ENCODE measurements at regions not wholly inside any gene's neighbourhood (a gene's known extent, or its start where the extent isn't known, plus 50 kb on each side); places are given as distances from the start of the nearest gene placed in this dataset.

DNA sequence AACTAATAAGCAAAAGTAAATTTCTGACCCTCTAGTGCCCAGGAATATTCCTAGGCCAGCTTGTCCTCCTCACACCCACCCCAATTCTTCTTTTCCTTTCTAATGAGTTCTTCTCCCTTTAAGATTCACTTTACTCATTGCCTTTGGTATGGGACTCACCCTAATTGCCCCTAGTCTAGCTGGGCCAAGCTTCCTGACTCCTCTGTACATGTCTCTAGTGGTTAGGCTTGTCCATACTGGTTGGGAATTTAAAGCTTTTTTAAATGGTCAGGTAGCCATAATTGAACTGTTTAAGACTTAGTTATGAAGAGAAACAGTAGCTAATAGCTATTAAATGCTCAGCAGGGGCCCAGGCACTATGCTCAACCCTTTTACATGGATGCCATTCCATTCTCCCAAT, 248.2 kb downstream of the C12orf42 start:
- no peak for TF ChIP-seq POLR2A (IDR thresholded peaks at IDR 0.05)
- TF ChIP-seq, protein P1, sequence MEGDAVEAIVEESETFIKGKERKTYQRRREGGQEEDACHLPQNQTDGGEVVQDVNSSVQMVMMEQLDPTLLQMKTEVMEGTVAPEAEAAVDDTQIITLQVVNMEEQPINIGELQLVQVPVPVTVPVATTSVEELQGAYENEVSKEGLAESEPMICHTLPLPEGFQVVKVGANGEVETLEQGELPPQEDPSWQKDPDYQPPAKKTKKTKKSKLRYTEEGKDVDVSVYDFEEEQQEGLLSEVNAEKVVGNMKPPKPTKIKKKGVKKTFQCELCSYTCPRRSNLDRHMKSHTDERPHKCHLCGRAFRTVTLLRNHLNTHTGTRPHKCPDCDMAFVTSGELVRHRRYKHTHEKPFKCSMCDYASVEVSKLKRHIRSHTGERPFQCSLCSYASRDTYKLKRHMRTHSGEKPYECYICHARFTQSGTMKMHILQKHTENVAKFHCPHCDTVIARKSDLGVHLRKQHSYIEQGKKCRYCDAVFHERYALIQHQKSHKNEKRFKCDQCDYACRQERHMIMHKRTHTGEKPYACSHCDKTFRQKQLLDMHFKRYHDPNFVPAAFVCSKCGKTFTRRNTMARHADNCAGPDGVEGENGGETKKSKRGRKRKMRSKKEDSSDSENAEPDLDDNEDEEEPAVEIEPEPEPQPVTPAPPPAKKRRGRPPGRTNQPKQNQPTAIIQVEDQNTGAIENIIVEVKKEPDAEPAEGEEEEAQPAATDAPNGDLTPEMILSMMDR (IDR thresholded peaks at IDR 0.05): no peak
